NCI-H748 treated with DMSO at 0.1 percent for 48 hours (cell line): ENCODE measurements at regions not wholly inside any gene's neighbourhood (a gene's known extent, or its start where the extent isn't known, plus 50 kb on each side); places are given as distances from the start of the nearest gene placed in this dataset.
A peak's percentile ranks its signal among the peaks of the same experiment; 100 is the strongest.

ENCODE experiments used
- DNase-seq: peaks from one replicate; lab custom pipeline; 2025; lab: John Stamatoyannopoulos, UW

DNA sequence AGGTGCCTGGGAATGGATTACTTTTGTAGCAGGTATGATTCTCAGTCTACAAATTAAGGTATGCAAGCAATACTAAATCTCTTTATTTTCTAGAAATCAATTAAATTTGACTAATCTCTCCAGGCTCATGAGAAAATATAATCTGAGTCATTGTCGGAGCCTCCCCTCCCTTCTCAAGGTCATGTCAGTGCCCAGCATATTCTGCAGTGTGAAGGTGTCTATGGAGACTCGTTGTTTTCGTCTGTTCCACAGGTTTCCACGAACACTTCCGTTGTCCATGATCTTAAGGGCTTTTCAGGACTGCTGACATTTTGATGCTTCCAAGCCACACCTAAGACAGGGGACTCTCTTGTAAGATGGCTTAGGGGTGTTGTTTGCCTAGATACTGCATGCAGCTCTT, 56.6 kb upstream of the SCOC start:
- no peak for DNase-seq

DNA sequence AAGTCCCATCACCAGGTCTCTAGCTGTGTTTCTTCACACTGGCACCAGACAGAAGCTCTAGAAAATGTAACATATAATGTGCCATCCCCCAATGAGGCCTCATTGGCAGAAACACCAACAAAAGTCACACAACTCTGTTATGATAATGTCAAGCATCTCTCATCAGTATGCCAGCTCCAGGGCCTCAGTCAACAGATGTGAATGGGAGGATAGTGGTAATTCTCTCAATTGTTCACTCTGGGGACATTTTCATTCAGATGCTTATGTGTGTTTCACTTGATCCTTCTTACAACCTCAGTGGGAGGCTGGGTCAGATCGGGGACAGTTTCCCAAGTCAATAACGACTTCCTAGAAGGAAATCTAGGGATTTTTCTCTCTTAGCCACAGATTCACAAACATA, 57.5 kb upstream of the SCOC start:
- no peak for DNase-seq

DNA sequence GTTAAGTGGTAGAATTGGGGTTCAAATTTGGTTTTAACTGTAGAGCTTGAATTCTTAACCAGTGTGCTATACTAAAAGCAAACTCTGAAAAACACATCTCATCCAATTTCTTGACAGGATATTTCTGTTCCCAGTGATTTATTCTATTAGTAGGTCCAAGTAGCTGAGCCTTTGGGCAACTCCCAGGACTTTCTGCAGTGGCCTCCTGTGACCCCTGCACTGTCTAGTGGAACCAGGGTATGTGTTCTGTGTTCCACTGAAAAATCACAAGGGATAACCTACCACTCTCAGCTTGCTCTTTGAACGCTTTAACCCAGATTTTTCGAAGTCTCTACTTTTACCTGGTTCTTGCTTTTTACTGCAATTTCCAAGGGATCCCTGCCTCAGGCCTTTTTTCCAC, 58.0 kb upstream of the SCOC start:
- DNase-seq = no peak

DNA sequence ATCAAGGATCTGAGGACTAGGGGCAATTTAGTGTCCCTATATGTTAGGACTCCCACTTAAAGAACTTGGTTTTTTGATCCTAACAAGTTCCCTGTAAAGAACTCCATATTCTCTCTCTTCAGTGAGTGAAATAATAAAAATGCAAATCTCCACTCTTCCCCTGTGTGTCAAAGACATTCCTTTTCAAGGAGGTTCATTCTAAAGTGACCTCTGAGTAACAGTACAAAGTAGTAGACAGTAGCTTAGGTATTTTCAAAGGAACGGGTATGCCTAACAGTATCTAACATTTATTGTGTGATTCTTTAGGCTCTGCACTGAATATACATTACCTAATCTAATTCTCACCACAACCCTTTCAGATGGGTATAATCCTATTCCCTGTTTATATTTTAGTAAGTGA, 58.4 kb upstream of the SCOC start:
- no peak for DNase-seq

DNA sequence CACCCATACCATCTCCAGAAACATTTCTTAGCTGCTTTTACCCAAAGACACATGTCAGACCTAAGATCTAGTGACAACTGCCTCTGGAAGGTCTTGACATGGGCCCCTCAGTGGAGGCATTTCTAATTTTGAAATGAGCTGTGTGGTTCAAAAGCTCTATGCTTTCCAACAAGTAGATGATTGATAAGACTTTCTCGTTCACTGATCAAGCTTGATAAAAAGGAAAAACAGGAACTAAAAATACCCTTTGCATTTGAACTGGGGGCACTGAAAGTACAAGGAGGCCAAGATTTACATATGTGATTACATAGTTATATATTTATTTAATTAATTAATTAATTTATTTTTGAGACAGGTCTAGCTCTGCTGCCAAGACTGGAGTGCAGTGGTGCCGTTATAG, 61.3 kb upstream of the SCOC start:
- no peak for DNase-seq

DNA sequence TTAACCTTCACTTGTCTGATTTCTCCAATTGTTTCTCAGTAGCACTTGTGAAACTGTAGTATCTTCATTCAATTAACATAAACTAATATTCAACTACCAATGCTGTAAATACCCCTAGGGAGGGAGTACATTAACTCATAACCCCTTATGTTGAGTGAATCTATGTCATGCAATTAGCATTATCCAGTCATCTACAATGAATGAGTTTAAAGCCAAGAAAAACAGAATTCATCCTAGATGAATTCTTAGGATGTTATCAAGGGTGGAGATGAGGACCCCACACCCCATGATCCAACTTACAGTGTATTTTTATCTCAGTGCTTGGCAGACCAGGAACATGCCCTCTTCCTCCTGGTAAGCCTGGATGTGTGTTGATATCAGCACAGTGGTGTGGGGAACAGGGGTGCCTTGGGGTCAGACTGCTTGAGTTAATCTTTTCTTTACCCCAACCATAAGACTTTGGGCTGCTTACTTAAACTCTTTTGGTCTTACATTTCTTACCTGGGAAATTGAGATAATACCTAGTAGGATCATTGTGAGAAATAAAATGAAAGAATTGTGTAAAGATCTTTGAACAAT, 62.1 kb upstream of the SCOC start:
- no peak for DNase-seq

DNA sequence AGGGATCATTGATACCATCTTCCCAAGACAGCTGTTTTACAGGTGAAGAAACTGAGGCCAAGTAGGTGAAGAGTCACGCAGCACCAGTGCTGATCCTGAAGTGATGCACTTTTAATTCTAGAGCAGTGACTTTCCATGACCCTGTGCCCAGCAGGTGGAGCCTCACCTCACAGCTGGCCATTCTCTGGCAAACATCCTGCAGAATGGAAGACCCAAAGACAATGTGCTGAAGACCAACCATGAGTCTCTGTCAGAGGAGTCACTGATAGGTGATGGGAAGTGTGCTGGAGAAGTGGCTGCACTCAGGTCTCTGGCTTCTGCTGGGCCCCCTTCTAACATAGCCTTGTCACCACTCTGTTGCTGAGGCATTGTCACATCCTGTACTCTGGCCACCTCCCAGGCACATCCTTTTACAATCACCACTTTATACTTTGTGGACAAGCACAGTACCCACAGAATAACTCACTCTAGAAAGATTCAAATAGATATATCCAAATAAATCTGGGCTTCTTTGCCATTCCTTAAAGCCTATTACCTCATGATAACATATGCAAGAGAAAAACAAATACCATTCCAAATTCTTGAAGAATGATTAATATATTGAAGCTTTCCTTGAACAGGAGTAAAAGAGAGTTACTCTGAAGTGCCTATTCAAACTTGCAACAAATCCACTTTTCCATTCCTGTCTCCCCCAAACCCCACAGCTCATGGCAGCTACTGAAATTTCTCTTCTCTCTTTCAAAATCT, 64.1 kb upstream of the SCOC start:
- DNase-seq = no peak

DNA sequence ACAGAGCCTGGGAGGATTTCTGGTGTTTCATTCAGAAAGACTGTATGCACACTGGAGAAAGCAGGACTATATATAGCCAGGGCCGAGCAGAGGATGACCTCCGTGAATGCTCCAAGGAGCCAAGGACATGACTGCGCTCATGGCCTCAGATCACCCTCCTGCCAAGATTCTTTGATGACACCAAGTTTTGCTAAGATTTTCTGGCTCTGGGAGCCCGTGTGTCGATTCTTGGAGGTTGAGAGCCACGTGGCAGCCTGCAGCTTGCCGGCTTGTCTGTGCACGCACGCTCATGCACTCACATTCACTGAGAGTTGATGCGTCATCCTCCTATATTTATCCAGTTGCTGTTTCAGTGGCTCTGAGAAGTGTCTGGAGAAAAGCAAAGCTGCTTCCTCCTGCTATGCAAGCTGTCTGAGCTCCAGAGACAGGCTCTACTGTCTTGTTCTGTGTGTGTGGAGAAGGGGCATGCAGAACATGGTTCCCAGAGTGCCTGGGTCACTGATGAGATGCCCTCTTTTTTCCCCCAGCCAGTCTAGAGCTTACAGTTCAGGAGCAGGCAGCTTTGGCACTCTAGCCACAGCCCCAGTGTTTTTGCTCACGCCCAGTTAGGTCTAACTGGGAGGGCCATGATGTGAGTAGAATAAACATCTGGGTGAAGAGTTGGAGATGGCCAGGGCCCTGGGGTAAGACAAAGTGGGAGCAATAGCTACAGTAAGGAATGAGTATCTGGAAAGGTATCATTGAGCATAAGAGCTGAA, 64.9 kb upstream of the SCOC start:
- no peak for DNase-seq

DNA sequence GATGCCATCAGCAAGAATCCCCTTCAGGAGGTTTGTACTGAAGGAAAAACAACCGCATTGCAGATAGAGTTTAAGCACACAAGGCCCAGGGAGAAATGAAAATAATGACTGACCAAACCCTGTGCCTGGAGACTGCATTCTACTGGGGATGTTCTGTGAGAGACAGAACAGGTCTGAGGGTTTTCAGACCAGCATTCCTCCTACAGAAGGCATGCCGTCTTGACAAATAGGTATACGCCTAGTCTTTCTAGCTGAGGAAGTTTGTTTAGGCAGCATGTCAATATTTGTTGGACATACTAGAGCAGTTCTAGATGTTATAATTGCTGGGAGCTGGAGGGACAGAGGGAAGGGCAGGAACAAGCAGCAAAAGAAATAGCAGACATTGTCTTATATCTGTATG, 68.4 kb upstream of the SCOC start:
- DNase-seq = no peak

DNA sequence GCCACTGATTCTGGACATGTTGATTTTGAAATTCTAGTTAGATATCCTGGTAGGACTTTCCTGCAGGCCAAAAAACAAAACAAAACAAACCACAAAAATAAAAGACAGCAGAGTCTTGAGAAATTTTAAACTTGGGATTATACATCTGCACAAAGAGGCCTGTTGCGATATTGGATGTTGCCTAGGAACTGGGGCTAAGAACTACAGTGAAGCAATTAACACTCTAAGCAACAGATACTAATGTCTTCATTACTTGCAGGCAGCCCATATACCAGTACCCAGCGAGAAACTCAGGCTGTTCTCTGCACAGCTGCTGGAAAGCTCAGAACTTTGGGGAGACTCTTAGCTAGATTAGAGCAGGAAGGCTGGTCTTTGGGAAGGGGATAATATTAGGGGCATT, 69.1 kb upstream of the SCOC start:
- no peak for DNase-seq

DNA sequence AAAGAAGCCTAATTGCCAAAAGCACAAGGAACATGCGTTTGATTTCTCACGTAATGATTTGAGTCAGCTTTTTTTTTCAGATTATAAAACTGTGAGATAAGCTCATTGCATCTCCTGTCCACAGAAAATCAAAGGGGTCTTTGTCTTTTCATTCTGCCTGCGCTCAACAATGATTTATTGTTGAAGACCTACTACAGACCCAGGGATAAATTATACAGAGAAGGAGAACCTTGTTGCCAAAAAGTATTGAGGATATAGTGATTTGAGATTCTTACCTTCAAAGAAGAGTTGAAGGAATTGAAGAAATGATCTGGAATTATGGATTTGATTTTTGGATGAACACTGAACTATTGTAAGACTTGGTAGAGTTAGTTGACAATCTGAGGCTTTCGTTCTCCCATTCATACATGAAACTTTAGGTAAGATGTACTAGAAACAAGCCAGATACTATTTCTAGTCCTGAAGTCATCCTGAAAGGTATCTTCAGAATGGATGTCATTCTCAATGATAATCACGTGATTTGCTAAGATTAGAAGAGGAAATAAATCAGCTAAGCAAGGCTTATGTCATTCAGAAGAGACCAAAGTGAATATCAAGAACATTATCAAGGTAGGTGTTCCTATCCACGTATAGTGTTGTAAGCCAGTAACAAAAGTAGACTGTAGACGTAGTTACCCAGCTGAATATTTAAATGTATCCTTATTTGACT, 71.1 kb upstream of the SCOC start:
- DNase-seq = no peak

DNA sequence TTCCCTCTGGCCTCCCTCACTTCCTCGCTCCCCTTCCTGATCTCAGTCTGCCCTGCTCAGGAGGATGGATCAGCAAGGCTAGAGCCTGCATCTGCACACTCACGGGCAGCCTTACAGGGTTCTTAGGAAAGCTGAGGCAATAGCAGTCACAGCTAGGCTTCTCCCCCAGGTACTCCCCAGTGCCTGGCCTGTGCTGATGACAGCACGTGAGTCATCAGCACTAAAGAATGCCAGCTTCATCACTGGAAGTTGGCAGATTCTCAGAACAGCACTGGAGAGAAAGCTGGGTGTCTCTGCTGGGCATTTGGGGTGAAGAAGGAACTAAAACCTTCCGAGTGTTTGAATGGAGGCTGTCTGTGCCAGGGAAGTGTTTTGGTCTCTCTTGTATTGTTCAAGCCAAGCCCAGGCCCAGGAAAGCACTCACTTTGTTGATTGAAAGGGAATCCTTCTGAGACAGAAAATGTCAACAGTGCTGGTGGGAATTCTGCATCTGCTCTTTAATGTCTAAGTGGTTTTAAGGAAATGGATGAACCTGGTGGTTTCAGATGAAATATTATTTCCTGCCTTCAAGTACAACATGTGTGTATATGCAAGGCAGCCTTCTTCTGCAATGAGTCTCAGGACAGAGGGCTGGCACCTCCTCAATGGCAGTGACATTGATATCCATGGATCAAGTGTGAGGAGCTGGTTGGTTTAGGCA, 73.0 kb upstream of the SCOC start:
- DNase-seq = no peak

DNA sequence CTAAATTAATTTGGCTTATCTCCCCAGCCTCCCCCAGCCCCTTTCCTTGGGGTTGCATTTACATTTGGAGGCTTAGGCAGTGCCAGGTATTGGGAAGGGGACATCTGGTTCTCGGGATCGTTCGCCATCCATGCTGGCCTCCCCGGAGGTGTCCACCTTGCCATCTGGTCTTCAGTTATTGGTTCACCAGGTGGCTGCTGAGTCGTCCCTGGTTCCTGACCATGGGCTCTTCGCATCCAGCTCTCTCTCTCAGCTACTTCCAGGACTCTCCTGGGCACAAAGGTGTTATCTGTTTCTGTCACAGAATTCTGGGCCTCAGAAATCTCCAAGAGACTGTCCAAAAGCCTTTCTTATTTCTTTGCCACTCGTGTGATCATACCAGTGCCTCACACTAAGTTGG, 75.4 kb upstream of the SCOC start:
- no peak for DNase-seq

DNA sequence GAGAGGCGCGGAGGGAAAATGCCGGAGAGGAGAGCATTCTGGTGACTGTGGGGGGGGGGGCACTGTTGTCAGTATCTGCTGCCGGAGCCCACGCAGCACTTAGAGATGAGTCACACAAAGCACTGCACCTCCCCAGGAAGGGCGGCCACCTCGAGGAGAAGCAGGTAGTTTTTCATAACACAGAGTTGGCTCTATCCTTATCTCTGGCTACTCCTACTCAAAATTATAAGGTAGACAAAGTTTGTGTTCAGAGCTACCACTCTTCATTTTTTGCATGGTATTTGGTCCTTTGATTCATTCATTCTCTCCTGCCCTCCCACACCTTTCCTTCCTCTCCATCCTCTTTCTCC, 76.2 kb upstream of the SCOC start:
- peak; percentile 42 for DNase-seq

DNA sequence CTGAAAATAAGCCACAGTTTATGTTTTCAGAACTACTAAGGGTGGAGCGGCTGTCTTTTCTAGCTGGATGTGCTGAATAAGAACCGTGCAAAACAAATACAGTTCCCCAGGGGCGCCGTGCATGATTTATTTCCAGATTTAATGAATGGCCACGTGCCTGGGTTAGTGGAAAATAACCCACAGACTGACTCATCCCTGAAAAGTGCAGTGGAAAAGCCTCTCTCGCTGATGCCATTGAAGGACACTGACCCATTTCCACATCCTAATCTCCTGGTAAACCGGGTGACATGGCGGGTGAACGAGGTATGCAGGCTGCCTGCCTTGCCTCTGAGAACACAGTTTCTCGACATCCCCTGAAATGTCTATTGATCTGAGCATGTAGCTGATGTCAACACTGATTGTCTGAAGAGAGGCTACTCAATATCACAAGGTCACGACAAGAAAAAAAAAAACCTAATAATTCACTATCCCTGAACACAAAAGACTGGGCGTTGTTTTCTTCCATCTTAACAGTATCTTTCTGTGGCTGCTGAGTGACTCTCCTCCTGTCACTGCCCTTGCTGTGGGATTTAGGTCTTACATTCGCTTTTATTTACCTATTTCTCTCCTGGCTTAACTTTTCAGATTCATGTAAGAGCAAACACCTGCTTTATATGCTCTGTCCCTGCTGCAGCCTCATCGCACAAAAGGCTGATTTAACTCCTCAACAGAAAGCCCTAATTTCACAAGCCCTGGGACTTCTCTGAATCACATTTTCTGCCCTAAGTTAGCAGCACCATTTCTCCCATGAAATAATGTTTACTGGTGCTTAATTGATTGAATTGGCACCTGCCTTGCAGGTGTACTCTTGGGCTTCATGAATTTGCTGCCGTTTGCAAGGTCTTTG, 76.9 kb upstream of the SCOC start:
- DNase-seq = peak; percentile 42

DNA sequence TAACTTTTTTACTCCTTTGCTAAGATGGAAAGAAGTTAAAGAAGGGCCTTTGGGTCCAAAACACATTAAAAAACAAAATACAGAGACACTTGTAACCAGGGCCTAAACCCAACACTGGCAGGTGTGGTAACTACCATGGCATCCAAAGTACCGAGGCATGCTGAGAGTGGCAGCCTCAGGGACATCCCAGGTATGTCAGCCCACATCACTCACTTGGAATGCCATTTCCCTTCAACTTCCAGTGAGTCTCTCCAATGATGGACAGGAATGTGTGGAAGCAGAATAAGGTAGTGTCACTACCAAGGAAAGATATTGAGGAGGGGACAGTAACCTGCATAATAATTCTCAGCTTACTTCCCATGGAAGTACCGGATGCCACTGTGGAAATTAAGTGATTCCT, 79.5 kb upstream of the SCOC start:
- DNase-seq = no peak

DNA sequence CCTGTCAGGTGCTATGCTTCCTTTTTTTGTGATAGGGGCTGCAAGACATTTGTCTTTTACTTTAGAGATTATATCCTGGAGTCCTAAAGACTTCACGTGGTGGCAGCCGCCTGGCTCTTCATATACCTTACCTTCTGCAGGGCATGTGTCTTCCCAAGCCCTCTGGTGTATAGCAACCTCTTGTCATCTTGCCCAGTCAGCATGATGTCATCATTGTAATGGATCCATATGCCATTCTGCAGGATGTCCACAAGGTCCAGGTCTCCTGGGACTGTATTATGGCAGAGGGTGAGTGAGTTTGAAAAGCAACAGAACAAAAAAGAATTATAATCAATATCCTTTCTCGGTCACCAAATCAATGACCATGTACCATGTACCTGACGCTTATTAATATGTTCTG, 82.2 kb upstream of the SCOC start:
- DNase-seq = no peak

DNA sequence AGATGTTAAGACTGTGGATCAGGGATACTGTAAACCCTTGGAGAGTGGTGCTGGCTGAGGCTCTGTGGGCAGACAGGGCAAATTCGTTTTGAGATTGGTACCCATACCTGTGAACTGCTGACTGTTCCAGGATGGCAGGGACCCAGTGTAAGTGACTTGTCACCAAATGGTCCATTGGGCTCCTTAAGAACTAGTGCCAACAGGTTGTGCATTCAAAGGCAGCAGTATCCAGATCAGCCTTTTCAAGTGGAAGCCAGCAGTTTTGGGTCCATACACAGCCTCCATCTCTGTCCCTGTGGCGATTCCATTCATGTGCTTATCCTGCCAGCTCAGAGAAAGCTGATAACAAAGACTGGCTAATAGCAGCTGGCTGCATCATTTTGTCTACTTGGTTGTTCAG, 84.0 kb upstream of the SCOC start:
- no peak for DNase-seq

DNA sequence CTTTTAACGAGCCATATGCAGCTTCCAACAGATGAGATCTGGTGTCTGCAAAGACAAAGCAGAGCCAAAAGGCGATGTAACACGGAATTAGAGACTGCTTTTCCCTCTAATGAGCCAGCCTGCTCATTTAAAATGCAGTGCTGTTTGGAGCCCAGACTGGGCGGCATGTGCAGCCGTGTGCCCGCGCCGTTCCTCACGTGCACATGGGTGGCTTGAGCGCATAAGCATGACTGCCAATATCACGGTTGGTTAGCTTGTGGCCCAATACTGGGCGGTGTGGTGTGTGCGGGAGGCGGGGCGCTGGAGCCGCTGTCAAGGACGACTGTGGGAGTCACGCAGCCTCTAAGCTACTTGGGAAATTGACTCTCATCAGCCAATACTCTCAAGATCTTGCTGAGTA, 87.0 kb upstream of the SCOC start:
- DNase-seq = no peak

DNA sequence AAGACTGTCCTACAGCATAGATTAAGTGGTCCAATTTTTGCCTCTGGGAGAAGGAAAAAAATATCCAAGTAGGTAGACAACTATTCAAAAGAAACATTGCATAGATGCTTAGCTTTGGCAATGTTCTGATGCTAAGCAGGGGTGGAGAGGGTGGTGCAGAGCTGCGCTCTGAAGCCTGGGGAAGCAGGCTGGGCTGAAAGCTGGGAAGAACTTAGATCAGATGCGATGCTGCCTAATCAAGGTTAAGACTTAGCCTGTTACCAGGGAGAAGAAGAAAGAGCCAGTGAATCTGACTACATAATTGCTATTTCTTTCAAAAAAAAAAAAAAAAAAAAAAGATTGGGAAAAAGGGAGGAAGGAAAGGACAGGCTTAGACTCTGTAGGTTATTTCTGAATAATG, 89.0 kb upstream of the SCOC start:
- no peak for DNase-seq

DNA sequence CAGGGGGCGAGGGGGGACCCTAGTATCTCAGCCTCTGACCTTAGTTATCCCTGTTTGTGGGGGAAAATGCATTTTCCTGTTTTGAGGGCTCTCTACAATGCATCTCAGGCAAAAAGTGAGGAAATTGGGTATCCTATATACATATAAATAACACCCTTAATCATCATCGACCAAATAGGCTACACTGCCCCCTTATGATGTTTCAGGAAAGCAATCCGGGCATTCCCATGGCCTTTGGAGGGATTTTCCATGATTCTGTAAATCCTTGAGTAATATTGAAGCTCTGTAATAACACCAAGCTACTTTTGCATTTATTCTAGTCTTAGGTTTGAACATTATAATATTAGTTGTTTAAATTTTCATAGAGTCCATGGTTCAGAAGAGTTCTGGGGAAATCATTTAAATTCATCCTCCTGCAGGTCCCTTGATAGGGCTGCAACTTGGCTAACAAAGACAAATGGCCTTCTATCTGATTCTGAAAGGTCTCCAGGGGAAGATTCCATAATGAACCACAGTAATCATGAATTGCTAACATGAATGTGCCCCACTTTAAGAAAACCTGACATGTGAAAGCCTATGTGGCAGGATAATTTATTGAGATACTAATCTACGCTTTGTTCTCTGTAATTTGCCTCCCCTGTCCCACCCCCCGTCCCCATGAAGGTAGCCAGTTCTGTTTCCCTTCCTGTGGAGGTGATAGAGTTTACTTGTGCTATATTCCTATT, 91.5 kb upstream of the SCOC start:
- no peak for DNase-seq
